CMK (cell line): ENCODE measurements at regions not wholly inside any gene's neighbourhood (a gene's known extent, or its start where the extent isn't known, plus 50 kb on each side); places are given as distances from the start of the nearest gene placed in this dataset.

ENCODE experiments used
- DNase-seq: peaks from one replicate; pipeline ENCODE4 v3.0.0-alpha.2; 2010; ENCODE audit warnings: low read depth

DNA sequence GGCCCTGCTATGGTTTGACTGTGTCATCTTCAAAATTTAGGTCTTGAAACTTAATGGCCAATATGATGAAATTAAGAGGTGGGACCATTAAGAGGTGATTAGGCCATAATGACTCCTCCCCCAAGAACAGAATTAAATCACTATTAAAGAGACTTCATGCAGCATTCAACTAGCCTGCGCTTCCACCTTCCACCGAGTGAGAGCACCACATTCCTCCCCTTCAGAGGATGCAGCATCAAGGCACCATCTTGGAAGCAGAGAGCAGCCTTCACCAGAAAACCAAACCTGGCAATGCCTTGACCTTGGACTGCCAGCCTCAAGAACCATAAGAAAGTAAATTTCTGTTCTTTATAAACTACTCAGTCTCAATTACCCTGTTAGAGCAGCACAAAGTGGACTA is 371.1 kb upstream of the NFE2L3 start:
- no peak for DNase-seq

- no peak for DNase-seq
These were observed 370.3 kb upstream of the NFE2L3 start for GRCh38 chr7:25781704-25782103.

DNA sequence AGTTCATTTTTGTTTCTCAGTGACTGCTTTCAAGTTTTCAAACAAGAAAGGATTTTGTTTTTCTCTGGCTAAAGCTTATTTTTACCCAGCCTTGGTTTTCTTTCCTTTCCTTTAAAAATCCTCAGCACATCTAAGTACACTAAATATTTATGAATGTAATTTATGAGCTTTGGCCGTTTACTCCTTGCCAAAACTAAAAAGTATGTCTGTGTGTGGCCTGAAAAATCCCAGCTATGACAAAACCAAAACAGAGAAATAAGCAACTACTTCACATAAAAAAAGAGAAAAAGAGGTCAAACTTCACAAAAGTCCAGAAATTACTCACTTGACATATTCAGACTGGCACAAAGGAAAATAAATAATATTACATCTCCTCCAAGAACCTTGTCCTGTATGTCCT is 365.1 kb upstream of the NFE2L3 start:
- DNase-seq = no peak

- no peak for DNase-seq
These were observed 364.7 kb upstream of the NFE2L3 start for GRCh38 chr7:25787336-25787735.

- DNase-seq = no peak
These were observed 363.6 kb upstream of the NFE2L3 start for GRCh38 chr7:25788371-25788770.

DNA sequence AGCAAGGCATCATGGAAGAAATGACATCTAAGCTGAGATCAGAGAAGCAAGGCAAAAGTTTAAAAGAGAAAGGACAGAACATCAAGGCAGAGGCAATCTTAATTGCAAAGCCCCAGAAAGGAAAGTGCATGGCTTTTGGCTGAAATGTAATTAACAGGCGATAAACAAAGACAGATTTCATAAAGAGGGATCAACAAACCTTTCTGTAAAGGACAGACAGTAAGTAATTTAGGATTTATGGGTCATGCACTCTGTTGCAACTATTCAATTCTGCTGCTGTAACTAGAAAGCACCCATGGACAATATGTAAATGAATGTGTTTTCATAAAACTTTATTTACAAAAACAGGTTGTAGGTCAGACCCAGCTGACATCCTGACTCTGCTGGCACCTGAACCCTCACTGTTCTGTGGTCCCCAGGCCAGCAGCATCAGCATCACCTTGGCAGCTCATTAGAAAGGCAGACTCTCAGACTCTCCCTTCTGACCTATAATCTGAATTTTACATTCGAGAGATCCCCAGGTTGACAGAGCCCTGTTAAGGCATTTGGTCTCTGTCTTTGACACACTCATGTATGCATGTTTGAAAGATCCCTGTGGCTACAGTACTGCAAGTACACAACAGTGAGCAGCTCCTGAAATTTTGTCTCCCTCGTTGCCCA is 362.9 kb upstream of the NFE2L3 start:
- no peak for DNase-seq

DNA sequence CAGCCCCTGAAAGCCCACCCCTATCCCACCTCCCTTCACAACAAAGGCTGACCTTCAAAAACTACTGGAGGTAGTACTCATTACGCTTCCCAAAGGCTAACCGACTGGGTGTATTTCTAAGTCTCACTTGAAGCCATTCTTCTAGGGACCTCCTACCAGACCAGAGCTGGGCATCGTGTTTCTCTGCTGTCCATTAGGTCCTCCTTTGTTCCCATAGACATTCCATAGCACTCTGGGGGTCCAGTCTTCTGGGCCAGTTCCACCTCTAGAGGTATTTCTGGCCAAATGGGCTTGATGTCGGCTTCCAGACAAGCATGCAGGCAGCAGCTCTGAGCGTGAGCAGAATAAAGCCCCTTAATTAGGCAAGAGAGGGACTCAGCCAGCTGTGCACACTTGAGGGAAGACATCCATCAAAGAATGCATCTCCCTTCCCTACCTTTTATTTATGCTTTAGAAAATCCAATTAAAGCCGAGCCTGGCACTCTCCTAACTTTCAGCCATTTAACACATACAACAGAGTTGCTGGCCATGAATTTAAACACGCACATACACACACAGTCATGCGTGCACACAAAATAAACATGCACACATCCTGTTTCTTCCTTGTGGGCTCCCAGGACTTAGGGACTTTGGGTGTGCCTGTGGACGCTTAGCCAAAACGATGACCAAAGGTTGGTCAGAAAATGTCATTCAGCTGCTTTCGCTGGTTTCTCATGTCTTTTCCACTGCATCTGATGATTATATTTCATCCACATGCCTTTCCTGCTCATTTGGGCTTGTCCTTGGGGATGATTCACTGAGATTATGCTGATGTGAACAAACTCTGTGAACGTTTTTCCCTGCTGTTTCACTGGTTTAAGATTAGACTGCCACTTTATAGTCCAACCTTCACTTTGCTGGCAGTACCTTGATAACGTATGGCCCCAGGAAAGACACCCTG is 362.0 kb upstream of the NFE2L3 start:
- no peak for DNase-seq

DNA sequence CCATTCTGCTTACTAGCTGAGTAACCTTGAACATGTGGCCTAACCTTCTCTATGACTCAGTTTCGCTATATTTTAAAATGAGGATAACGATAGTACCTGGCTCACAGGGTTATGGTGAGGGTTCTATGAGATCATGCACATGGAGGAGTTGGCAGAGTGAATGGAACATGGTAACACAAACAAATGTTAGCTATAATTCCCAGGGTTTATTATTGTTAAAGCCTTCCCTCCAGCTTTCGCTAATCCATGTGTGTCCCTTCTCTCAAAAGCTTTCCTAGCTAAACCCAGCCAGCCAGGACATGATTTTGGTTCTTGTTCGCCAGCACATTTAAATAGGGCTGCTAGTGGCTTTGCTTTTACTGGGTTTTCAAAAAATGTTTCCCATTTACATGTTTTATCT is 361.0 kb upstream of the NFE2L3 start:
- no peak for DNase-seq

- DNase-seq = no peak
These were observed 359.4 kb upstream of the NFE2L3 start for GRCh38 chr7:25792586-25792985.

DNA sequence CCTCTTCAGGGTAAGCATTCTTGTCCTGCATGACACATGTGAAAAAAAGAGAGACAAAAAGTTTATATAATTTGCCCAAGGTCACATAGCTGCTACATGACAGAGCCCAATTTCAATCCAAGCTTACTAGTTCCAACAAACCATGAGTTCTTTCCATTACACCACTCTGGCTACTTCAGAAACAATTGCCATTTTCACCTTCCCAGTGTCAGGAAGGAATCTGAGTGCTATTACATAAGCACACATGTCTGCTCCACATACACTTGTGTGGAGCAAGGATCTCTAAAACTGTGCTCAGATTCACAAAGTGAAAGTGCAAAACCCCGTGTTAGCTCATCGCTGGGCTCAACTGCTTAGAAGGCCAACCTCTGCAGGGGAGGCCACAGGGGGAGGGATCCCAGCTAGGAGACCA is 356.2 kb upstream of the NFE2L3 start:
- no peak for DNase-seq

DNA sequence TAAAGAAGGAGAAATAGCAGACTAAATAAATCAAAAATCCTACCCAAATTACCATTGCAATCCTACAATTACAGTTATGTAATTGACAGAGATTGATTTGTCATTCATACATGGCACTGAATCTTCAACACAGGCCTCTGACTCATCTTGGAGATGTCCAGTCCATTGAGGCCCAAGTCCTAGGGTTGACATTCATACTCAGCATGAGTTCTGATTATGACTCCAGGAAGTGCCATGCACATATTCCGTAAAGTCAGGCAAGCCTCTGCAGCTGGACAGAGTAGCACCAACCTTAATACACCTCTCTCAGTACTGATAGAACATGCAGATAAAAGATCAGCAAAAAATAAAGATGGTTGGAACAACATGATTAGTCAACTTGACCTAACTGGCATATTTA is 353.7 kb upstream of the NFE2L3 start:
- no peak for DNase-seq

GRCh38 chr7:25801214-25801613 is 350.8 kb upstream of the NFE2L3 start:
- DNase-seq = no peak

DNA sequence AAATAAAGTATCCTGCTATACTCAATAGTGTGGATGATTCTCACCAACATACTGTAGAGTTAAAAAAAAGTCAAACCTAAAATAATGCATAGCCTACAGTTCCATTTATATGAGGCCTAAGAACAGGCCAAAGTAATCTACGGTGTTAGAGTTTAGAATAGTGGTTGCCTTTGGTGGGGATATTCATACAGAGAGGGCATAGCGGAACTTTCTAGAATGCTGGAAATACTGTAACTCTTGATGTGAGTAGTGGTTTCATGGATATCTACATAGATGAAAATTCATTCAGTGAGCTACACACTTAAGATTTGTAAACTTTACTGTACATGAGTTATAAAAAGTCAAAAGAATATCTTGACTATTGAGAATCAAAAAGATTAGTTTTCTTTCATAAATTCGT is 349.9 kb upstream of the NFE2L3 start:
- no peak for DNase-seq

DNA sequence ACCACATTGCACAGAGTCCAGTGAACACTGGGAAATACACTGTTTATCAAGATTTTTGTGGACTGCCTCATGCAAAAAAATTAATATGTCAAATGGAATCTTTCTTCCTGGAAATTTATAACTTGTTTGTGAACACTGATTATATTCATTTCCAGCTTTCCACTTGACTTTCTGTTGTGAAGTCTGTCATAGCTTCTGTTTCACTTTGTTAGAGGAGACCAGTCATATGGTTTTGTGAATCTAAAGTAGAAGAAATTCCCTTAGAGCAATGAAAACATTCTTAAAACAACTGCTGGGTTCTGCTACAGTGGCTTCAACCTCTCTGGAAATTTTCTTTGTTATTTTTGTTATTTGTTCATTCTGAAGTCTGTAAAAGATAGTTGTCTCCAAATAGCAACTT is 349.5 kb upstream of the NFE2L3 start:
- no peak for DNase-seq

GRCh38 chr7:25803117-25803887 is 348.7 kb upstream of the NFE2L3 start:
- no peak for DNase-seq

DNA sequence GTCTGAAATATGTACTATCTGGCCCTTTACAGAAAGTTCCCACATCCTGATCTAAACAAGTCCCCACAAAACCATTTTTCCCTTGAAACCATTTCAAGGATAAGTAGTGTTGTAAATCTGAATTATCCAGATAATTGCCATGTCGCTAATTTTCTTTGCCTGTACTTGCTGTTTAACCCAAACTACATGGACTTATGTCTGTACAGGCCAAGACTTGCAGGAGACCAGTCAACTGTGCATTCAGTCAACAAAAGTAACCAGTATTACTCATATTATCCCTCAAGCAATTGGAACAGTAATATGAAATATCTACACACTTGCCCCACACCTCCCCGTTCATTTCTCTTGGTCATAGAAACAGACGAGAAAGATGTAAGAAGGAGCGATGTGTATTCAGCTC is 347.8 kb upstream of the NFE2L3 start:
- no peak for DNase-seq

DNA sequence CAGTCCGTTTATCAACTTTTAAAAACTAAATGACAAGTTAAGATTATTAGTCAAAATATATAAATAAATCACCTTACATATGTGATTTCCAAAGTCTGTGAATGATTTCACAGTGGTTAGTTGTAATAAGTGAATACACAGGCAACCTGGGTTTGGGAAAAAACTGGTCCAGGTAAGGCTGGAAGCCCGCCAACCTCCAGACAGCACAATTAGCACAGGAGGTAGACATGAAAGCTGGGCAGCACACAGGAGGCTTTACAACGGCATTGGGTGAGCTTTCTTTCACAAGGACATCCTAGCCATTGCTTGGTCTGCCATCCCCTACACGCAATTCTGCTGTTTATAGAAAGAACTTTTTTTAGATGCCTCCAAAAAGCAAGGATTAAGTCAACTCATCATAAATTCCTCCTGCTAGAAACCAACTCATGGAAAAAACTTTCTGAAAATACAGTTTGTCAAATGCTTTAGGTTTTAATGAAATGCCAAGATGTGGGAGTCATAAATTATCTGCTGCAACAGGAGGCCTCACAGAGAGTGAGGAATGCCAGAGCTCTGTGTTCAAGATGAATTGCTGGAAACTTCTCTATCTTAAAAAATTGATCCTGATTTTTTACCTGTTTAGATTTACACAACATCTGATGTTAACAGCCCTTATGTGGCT is 346.8 kb upstream of the NFE2L3 start:
- no peak for DNase-seq

DNA sequence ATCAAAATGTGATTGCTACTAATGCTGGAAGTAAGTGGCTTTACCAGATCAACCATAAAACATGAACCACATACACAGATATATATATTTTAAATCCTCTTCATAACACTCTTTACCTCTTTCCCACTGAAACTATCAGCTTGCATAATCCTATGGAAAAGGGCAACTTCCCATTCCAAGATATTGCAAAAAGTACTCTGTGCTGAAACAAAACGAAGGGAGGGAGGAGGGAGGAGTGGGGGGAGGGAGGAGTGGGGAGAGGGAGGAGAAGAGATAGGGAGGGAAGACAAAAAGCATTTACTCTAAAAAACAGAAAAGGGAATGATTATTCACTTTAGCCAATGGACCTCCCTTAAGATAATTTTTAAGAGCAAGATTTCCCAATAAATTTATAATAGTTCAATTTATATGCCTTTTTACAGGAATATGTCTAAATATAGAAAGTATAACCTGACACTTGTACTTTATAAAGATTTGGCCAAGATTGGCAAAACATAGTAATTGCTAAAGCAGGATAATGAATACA is 344.8 kb upstream of the NFE2L3 start:
- no peak for DNase-seq

GRCh38 chr7:25809441-25809840 is 342.6 kb upstream of the NFE2L3 start:
- no peak for DNase-seq

DNA sequence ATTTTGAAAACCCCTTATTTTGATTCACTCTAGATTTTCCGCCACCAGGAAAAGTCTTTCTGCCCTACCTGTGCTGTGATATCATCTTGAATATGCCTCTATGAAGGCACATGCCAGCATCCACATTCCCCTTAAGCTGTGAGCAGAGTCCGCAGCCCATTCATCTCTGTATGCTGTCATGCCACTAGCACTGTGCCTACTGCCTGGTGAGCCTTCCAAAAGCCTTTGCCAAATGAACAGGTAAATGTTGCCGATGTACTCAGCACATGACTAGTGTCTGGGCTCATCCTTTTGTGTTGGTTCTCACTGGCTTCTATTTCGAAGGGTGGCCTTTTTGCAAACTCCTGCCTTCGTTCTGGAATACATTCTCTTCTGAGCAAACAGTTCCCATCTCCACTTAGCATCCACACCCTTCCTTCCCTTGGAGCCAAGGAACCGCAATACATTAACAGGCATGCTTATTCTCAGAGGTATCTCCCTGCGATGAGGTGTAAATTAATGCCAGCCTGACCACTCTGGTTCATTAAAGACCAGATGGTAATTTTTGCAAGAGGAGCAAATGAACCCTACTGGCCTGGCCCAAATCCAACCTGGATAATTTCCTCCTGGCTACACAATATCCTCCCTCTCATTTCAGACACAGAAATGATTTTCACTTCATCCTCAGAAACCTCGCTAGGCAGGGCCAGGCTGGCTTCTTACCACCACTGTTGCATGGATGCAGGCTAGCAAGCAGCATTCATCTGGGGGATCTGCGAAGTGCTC is 339.7 kb upstream of the NFE2L3 start:
- no peak for DNase-seq

DNA sequence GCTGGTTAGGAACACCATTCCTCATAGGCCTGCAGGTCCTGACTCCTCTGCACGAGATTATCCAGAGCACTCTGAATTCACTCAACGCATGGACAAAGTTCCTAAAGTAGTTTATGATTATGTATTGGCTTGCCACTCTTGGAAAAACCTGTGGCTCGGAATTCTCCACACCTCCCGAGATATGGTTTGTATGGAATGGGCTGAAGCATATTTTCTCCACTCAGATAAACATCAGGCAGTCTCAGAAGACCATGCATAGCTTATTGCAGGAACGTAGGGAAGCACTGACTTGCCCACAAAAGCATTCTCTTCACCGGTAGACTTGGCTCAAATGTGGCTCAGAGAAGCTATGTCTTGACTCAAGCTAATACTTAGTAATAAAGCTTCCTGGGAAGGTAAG is 338.6 kb upstream of the NFE2L3 start:
- no peak for DNase-seq
